ENCODE measurements at regions not wholly inside any gene's neighbourhood (a gene's known extent, or its start where the extent isn't known, plus 50 kb on each side); places are given as distances from the start of the nearest gene placed in this dataset.

- TF ChIP-seq SMAD3 (CRISPR knock-in tag; IDR thresholded peaks at IDR 0.05; ENCODE audit: borderline replicate concordance) (no peak), ATF3 (CRISPR knock-in tag; conservative IDR thresholded peaks at IDR 0.05) (no peak), MAX (CRISPR knock-in tag; IDR thresholded peaks at IDR 0.05) (no peak), ETV6 (CRISPR knock-in tag; IDR thresholded peaks at IDR 0.05) (no peak), CTCF (IDR thresholded peaks at IDR 0.05) (no peak), USF1 (CRISPR knock-in tag; IDR thresholded peaks at IDR 0.05) (no peak), JUN (CRISPR knock-in tag; IDR thresholded peaks at IDR 0.05) (no peak), NFYB (CRISPR knock-in tag; conservative IDR thresholded peaks at IDR 0.05; ENCODE audit: low read depth) (no peak), GABPB1 (CRISPR knock-in tag; IDR thresholded peaks at IDR 0.05) (no peak), ZBTB43 (CRISPR knock-in tag; IDR thresholded peaks at IDR 0.05) (no peak)
These were observed 95.3 kb upstream of the GADD45A start for GRCh38 chr1:67589519-67590233.
